ENCODE measurements at regions not wholly inside any gene's neighbourhood (a gene's known extent, or its start where the extent isn't known, plus 50 kb on each side); places are given as distances from the start of the nearest gene placed in this dataset.

DNA sequence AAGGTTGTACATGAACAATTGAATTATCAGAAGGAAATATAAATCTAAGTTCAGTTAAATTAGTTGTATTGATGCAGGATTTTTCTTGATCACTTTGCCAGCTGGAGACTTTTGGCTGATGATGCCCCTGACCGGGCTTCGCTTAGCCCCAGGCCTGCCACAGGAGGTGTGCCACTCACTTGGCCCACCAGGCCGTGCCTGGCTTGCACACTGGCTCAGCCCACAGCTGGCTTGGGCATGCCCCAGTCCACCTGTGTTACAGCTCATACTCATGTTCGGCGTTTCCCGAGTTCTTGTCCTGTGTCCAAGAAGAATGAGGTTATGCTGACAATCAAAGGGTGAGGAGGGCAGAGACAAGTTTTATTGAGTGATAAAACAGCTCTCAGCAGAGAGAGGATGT is 773.9 kb upstream of the FANCL start:
- Histone ChIP-seq H3K4me3 (no peak overlapping the region), H3K4me1 (no peaks in the 10 kb centered on the region), H3K9me3 (no peaks in the 10 kb centered on the region), H3K27ac (no peak overlapping the region), H3K36me3 (ENCODE audit: insufficient read depth in 1 of 2, low read depth in 1 of 2) (no peaks in the 10 kb centered on the region), H3K27me3 (ENCODE audit: insufficient read depth in 3 of 3, low read length in 2 of 3) (no peaks in the 10 kb centered on the region)
- intact Hi-C loops (cut with DNase I) = no loop called here
- 69 to 84% (median 75%) methylated on average over 6 of the region's 6 CpGs for WGBS, 3 donors
- no peak for DNase-seq
- TF ChIP-seq, protein P1, sequence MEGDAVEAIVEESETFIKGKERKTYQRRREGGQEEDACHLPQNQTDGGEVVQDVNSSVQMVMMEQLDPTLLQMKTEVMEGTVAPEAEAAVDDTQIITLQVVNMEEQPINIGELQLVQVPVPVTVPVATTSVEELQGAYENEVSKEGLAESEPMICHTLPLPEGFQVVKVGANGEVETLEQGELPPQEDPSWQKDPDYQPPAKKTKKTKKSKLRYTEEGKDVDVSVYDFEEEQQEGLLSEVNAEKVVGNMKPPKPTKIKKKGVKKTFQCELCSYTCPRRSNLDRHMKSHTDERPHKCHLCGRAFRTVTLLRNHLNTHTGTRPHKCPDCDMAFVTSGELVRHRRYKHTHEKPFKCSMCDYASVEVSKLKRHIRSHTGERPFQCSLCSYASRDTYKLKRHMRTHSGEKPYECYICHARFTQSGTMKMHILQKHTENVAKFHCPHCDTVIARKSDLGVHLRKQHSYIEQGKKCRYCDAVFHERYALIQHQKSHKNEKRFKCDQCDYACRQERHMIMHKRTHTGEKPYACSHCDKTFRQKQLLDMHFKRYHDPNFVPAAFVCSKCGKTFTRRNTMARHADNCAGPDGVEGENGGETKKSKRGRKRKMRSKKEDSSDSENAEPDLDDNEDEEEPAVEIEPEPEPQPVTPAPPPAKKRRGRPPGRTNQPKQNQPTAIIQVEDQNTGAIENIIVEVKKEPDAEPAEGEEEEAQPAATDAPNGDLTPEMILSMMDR (IDR thresholded peaks at IDR 0.05) = no peak
- no peak for ATAC-seq

DNA sequence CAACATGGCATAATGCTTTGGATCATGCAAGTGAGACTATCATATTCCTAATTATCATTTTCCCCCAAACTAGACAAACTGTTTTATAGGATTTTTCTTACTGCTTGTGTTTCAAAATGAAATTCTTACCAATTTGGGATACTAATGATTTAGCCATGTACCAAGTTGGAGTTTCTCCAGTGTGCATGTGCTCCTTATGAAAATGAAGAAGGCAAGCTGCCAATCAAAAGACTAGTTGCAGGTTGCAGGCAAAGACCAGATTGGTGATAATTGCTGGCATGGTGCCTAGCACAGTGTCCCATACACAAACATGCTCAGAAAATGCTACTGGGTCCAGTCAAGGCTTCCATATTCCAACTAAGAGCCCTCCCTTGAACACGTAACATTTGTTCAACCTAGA is 771.8 kb upstream of the FANCL start:
- Histone ChIP-seq H3K4me3 (no peak overlapping the region), H3K36me3 (ENCODE audit: insufficient read depth in 1 of 2, low read depth in 1 of 2) (no peaks in the 10 kb centered on the region), H3K27me3 (ENCODE audit: insufficient read depth in 3 of 3, low read length in 2 of 3) (no peaks in the 10 kb centered on the region), H3K4me1 (no peaks in the 10 kb centered on the region), H3K9me3 (no peaks in the 10 kb centered on the region), H3K27ac (no peak overlapping the region)
- intact Hi-C loops (cut with DNase I) = no loop called here
- 84 to 100% (median 98%) methylated on average over 1 of the region's 1 CpG for WGBS, 3 donors
- DNase-seq (no peak), ATAC-seq (no peak)
- TF ChIP-seq, protein P1 (IDR thresholded peaks at IDR 0.05) = no peak

DNA sequence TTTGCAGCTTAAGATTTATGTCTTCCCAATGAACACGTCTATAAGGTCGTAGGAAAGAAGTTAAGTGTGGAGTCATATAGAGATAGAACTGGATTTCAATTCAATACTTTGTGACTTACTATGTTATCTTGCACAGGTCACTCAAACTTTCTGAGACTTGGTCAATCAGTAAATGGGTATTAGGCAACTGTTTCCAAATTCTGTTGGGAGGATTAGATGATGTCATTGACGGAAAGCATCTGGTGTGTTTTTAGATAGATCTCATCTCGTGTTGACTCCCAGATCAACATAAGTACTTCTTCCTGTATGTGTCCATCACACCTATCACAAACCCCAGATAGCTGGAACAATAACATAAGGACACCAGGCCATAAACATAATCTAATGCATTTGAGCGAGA is 771.1 kb upstream of the FANCL start:
- ATAC-seq (no peak), DNase-seq (no peak)
- H3K27ac ChIP-seq = no peak overlapping the region
- 65 to 74% (median 72%) methylated on average over 5 of the region's 5 CpGs for WGBS, 3 donors
- H3K36me3 ChIP-seq (ENCODE audit: insufficient read depth in 1 of 2, low read depth in 1 of 2) = no peaks in the 10 kb centered on the region
- H3K9me3 ChIP-seq = no peaks in the 10 kb centered on the region
- intact Hi-C loops (cut with DNase I) = no loop called here
- no peaks in the 10 kb centered on the region for H3K4me1 ChIP-seq
- TF ChIP-seq, protein P1 (IDR thresholded peaks at IDR 0.05) = no peak
- no peaks in the 10 kb centered on the region for H3K27me3 ChIP-seq (ENCODE audit: insufficient read depth in 3 of 3, low read length in 2 of 3)
- no peak overlapping the region for H3K4me3 ChIP-seq

DNA sequence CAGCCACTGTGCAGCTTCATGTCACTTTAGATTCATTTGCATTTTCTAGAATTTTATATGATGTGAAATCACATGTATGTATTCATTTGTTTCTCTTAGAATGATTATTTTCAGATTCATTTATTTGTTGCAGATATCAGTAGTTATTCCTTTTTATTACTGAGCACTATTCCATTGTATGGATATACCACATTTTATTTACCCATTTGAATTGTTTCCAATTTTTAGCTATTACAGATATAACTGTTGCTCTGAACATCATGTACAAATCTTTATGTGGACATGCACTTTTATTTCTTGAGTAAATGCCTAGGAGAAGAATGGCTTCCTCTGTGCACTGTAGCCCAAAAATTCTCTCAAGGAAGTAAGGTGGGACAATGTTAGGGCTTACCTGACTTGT is 767.8 kb upstream of the FANCL start:
- Histone ChIP-seq H3K9me3 (no peaks in the 10 kb centered on the region), H3K27ac (no peak overlapping the region), H3K4me1 (no peaks in the 10 kb centered on the region), H3K4me3 (no peak overlapping the region), H3K27me3 (ENCODE audit: insufficient read depth in 3 of 3, low read length in 2 of 3) (no peaks in the 10 kb centered on the region), H3K36me3 (ENCODE audit: insufficient read depth in 1 of 2, low read depth in 1 of 2) (no peaks in the 10 kb centered on the region)
- ATAC-seq = no peak
- TF ChIP-seq, protein P1 (IDR thresholded peaks at IDR 0.05) = no peak
- no peak for DNase-seq
- intact Hi-C loops (cut with DNase I) = no loop called here

DNA sequence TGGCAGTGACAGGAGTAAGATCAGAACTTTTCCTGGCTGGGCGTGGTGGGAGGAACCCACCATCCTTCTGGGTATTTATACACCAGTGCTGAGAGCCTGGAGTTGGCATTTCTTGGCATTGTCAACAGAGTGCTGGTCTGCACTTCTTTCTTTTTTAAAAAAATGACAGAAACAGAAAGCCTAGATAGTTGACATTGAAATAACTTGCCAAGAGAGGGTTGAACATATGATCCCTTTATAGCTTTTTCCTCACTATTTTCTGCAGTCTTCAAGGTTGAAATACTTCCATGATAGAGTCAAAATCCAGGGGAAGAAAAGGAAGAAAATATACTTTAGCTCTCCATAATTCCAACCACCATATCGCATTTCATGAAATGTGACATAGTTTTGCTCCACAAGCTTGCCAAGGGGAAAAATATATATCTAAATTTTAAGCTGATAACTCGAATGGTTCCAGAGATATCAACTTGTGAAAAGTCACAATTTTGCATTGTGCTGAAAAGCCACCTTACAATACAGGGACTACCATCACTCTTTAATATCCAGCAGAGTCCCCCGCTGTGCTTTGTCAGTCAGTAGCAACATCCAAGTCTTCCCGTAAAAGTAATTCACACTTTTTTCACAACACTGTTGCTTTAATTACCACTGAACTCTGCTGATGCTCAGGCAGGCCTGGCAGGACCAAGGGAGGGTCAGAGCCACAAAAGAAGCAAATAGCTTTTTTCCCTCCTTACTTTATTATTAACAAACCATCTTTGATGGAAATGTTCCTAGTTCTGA is 764.9 kb upstream of the FANCL start:
- DNase-seq (no peak), ATAC-seq (no peak)
- Histone ChIP-seq H3K27me3 (ENCODE audit: insufficient read depth in 3 of 3, low read length in 2 of 3) (no peaks in the 10 kb centered on the region), H3K9me3 (no peaks in the 10 kb centered on the region), H3K4me3 (no peak overlapping the region), H3K36me3 (ENCODE audit: insufficient read depth in 1 of 2, low read depth in 1 of 2) (no peaks in the 10 kb centered on the region), H3K27ac (no peak overlapping the region), H3K4me1 (no peaks in the 10 kb centered on the region)
- TF ChIP-seq, protein P1 (IDR thresholded peaks at IDR 0.05) = no peak
- 55 to 58% (median 58%) methylated on average over 5 of the region's 5 CpGs for WGBS, 3 donors
- intact Hi-C loops (cut with DNase I) = no loop called here
